ENCODE measurements at regions not wholly inside any gene's neighbourhood (a gene's known extent, or its start where the extent isn't known, plus 50 kb on each side); places are given as distances from the start of the nearest gene placed in this dataset.

GRCh38 chr6:112735129-112735528, 388.0 kb downstream of the RFPL4B start:
- no peak for DNase-seq (ENCODE audit: low spot score)

DNA sequence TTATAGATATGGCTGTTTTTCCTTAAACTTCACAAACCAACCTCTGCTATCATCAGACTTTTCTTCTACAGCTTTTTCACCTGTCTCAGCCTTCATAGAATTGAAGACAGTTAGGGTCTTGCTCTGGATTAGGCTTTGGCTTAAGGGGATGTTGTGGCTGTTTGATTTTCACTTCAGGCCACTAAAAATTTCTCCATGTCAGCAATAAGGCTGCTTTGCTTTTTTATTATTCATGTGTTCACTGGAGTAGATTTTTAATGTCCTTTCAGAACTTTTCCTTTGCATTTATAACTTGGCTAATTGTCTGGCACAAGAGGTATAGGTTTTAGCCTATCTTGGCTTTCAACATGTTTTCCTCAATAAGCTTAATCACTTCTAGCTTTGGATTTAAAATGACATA, 392.6 kb downstream of the RFPL4B start:
- no peak for DNase-seq (ENCODE audit: low spot score)

GRCh38 chr6:112743323-112743722, 396.2 kb downstream of the RFPL4B start:
- DNase-seq (ENCODE audit: low spot score), result no peak

DNA sequence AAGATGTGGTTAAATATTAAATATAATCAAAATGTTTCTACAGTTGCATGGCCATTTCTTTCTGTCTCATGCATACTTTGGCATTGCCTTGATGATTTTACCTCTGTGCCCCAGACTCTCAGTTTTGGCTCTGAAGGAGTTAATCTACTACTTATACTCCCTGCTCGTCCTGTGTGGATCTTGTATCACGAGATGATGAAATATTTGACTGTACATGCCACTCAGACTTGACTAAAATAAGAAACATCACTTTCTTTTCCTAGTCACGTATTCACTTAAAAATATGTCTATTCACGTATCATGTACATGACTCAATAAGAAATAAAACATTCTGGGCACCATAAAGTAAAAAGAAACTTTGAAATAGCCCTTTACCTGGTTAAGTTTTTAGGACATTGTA, 397.7 kb downstream of the RFPL4B start:
- DNase-seq (ENCODE audit: low spot score), result no peak

GRCh38 chr6:112745765-112746164, 398.6 kb downstream of the RFPL4B start:
- no peak for DNase-seq (ENCODE audit: low spot score)

GRCh38 chr6:112749673-112750072, 402.5 kb downstream of the RFPL4B start:
- DNase-seq (ENCODE audit: low spot score), result no peak

- no peak for DNase-seq (ENCODE audit: low spot score)
These were observed 405.2 kb downstream of the RFPL4B start for GRCh38 chr6:112752305-112752704.

- DNase-seq (ENCODE audit: low spot score), result no peak
These were observed 405.7 kb downstream of the RFPL4B start for GRCh38 chr6:112752791-112753190.

DNA sequence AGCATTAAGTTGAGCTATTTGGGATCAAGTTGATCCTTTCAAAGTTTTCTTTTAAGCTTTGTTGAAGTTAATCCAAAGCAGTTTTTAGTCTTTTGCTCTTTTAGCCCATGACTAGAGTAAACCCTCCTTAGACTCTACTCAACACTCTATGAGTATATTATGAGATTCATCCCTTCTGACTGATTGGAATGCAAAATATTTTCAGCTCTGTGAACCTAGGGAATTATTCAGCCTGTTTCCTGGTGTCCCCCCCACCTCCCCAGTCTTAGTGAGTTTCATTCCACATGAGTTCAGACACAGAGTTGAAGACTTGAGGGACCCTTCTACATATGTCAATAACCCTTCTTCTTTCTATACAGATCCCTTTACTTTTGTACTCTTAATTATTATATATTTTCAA, 413.7 kb downstream of the RFPL4B start:
- DNase-seq (ENCODE audit: low spot score), result no peak

DNA sequence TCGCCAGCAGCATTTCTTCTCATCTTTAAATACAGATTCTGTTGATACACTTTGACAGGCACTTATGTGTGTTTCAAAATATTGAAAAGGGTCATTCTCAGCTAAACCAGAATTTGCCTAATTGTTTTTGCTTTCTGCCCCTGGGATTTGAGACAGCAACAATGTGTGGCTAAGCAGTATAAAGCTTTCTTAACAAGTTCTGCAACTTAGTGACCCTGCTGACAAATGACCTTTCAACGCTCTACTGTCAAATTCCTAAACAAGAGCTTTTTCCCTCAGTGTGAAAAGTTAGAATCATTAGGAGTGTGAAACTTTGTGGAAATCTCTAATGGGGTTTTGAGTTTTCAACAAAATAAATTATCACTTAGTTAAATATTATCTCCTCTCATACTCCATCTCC, 414.6 kb downstream of the RFPL4B start:
- no peak for DNase-seq (ENCODE audit: low spot score)

GRCh38 chr6:112764377-112764776, 417.2 kb downstream of the RFPL4B start:
- no peak for DNase-seq (ENCODE audit: low spot score)

- no peak for DNase-seq (ENCODE audit: low spot score)
These were observed 423.2 kb downstream of the RFPL4B start for GRCh38 chr6:112770308-112770707.

GRCh38 chr6:112773187-112773586, 426.1 kb downstream of the RFPL4B start:
- DNase-seq (ENCODE audit: low spot score), result no peak

DNA sequence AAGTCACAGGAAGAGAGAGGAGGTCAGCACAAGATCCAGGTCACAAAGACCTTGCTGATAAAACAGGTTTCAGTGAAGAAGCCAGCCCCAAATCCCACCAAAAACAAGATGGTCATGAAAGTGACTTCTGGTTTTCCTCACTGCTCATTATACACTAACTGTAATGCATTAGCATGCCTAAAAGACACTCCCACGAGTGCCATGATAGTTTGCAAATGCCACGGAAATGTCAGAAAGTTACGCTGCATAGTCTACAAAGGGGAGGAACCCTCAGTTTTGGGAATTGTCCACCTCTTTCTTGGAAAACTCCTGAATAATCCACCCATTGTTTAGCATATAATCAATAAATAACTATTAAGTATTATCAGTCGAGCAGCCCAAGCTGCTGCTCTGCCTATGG, 427.2 kb downstream of the RFPL4B start:
- no peak for DNase-seq (ENCODE audit: low spot score)

DNA sequence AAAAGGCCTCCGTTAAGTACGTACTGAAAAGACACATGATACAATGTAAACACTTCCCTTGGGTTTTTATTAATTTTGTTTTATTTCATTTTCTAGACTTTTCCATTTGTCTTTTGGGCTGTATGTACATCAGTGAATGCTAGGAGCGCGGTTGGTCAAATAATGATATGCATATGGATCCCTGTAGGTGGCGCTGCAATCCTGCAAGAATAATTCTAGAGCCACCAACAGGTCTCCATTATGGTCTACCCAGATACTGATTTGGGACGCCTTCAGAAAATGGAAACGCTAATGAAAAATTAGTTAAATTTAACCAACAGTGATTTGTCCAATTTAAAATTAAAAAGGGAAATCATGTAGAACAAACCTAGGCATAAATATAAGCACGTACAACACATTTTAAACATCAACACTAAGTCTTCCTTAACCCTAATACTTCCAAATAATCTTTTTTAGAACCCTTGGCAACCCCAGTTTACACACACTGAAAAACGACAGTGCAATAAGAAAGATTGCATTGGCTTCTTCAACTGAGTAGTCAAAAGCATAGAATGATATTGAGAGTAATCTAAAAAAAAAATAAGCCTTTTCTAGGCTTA, 433.5 kb downstream of the RFPL4B start:
- peak; percentile 29 for DNase-seq (ENCODE audit: low spot score)

DNA sequence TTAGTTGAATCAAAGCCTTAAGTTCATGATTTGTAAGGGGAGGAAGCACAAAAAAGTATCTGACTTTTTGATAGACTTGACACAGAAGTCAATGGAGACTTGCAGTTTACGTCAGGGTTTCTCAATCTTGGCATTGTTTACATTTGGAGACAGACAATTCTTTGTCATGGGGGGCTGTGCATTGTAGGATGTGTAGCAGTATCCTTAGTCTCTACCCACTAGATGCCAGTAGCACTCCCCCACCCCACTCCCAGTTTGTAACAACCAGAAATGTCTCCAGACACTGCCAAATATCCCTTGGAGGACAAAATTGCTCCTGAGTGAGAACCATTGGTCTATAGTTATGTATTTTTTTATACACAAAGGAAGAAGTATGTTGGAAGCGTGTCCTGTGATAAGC, 434.1 kb downstream of the RFPL4B start:
- no peak for DNase-seq (ENCODE audit: low spot score)

DNA sequence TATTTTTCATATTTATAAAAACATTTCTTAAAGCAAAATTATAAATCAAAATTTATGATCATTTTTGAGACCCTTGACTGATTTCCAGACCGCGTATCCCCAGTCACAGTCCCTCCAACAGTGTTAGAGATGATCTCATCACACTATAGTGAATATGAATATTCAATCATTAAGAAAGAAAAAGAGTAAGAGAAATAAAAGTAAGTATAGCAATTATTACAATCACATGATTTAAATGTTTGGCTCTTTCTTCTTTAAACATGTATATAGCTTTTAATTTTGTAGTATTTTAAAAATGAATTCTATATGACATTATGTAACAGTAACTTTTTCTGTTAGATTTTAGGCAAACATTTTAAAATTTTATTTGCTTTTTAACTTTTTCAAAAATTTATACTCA, 438.3 kb downstream of the RFPL4B start:
- DNase-seq (ENCODE audit: low spot score), result no peak

- no peak for DNase-seq (ENCODE audit: low spot score)
These were observed 439.7 kb downstream of the RFPL4B start for GRCh38 chr6:112786801-112787200.

- no peak for DNase-seq (ENCODE audit: low spot score)
These were observed 440.2 kb downstream of the RFPL4B start for GRCh38 chr6:112787371-112787770.

DNA sequence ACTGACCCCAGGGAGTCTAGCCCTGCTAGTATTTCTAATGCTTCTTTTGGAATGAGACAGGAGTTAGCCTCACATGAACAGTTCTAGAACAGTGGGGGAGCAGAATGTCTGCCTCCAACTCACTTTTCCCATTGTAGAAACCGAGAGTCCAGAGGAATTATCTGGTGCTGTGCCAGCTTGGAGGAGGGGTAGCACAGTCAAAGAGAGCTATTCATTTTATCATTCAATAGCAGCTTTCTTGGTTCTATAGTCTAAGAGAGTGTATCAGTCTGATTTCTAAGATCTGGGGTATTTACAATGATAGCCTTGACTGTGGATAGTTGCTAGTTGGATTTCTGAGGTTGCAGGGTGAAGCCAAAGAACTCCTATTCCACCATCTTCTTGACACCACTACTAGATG, 448.2 kb downstream of the RFPL4B start:
- DNase-seq (ENCODE audit: low spot score), result no peak

- DNase-seq (ENCODE audit: low spot score), result no peak
These were observed 449.6 kb downstream of the RFPL4B start for GRCh38 chr6:112796712-112797111.

GRCh38 chr6:112799889-112800288, 452.8 kb downstream of the RFPL4B start:
- DNase-seq (ENCODE audit: low spot score), result no peak

GRCh38 chr6:112800439-112800838, 453.3 kb downstream of the RFPL4B start:
- DNase-seq (ENCODE audit: low spot score), result no peak

- DNase-seq (ENCODE audit: low spot score), result no peak
These were observed 453.8 kb downstream of the RFPL4B start for GRCh38 chr6:112800916-112801315.

All from hepatic stellate cell (primary cell).